ENCODE measurements at regions not wholly inside any gene's neighbourhood (a gene's known extent, or its start where the extent isn't known, plus 50 kb on each side); places are given as distances from the start of the nearest gene placed in this dataset.
"Not testable (repeated sequence)": the region's sequence is repeated elsewhere in the genome, so short reads cannot be mapped to it uniquely, and the experiment has no call there.

- DNase-seq, result no peak
Observed at GRCh38 chr2:144999071-144999875, 479.4 kb upstream of the ZEB2 start.

- no peak for DNase-seq
Observed at GRCh38 chr2:144998435-144998834, 478.5 kb upstream of the ZEB2 start.

GRCh38 chr2:144996225-144996795 is 476.4 kb upstream of the ZEB2 start:
- DNase-seq, result no peak

GRCh38 chr2:144995482-144995881 is 475.6 kb upstream of the ZEB2 start:
- no peak for DNase-seq

GRCh38 chr2:144990661-144991060 is 470.7 kb upstream of the ZEB2 start:
- DNase-seq, result no peak

GRCh38 chr2:144989579-144990270 is 469.8 kb upstream of the ZEB2 start:
- no peak for DNase-seq

GRCh38 chr2:144988591-144988990 is 468.7 kb upstream of the ZEB2 start:
- no peak for DNase-seq

GRCh38 chr2:144986691-144987090 is 466.8 kb upstream of the ZEB2 start:
- DNase-seq, result no peak

- no peak for DNase-seq
Observed at GRCh38 chr2:144984038-144984437, 464.1 kb upstream of the ZEB2 start.

GRCh38 chr2:144983107-144983506 is 463.2 kb upstream of the ZEB2 start:
- no peak for DNase-seq

GRCh38 chr2:144982481-144982880 is 462.6 kb upstream of the ZEB2 start:
- no peak for DNase-seq

GRCh38 chr2:144975881-144976280 is 456.0 kb upstream of the ZEB2 start:
- DNase-seq, result no peak

GRCh38 chr2:144972676-144973075 is 452.8 kb upstream of the ZEB2 start:
- no peak for DNase-seq

GRCh38 chr2:144971786-144972335 is 451.9 kb upstream of the ZEB2 start:
- DNase-seq, result no peak

GRCh38 chr2:144970410-144970809 is 450.5 kb upstream of the ZEB2 start:
- not testable (repeated sequence) for DNase-seq

GRCh38 chr2:144969564-144969963 is 449.6 kb upstream of the ZEB2 start:
- not testable (repeated sequence) for DNase-seq

GRCh38 chr2:144967961-144968360 is 448.0 kb upstream of the ZEB2 start:
- no peak for DNase-seq

GRCh38 chr2:144965172-144965571 is 445.3 kb upstream of the ZEB2 start:
- DNase-seq, result no peak

GRCh38 chr2:144963031-144963430 is 443.1 kb upstream of the ZEB2 start:
- no peak for DNase-seq

GRCh38 chr2:144959416-144959815 is 439.5 kb upstream of the ZEB2 start:
- DNase-seq, result no peak

- DNase-seq, result no peak
Observed at GRCh38 chr2:144950899-144951560, 431.1 kb upstream of the ZEB2 start.

- DNase-seq, result no peak
Observed at GRCh38 chr2:144948205-144948855, 428.4 kb upstream of the ZEB2 start.

- DNase-seq, result no peak
Observed at GRCh38 chr2:144947709-144948037, 427.8 kb upstream of the ZEB2 start.

All from NCI-H1105 treated with DMSO at 0.1 percent for 48 hours (cell line).